HCT116 (cell line): ENCODE measurements at regions not wholly inside any gene's neighbourhood (a gene's known extent, or its start where the extent isn't known, plus 50 kb on each side); places are given as distances from the start of the nearest gene placed in this dataset.

Experiments
- ATAC-seq: fragments of 200-7000 bp; cut with Tn5 transposase; 2 replicates; pipeline ENCODE4 v1.9.1; 2020; ENCODE audit warnings: mild to moderate bottlenecking, moderate library complexity
- BruUV-seq: library from RNA; stranded (reverse); fragments of 400-500 nt; replicated peaks from 2 replicates; lab custom pipeline; 2021; lab: Mats Ljungman, UMichigan
- CTCF ChIA-PET: fragments of 300-600 bp; sonication (Branson Sonifier 250); formaldehyde crosslinking; loops from one replicate; lab custom pipeline; 2021; ENCODE audit warnings: antibody characterized with exemption; lab: Charles Lee
- POLR2A ChIA-PET: fragments of 300-600, 350-600 bp; sonication (Branson Sonifier 250); formaldehyde crosslinking; loops from one replicate; lab custom pipeline; 2021; ENCODE audit warnings: antibody characterized with exemption; lab: Charles Lee
- RAD21 ChIA-PET, 2 experiments: fragments of 300-600 bp; sonication (Branson Sonifier 250); formaldehyde crosslinking; loops; one replicate each; lab custom pipeline; 2023; ENCODE audit warnings: low total read pairs in 2 of 2; ENCODE audit not compliant: uncharacterized antibody in 2 of 2, unreplicated experiment in 2 of 2, low non-redundant PET in 1 of 2; lab: Charles Lee
- DNase-seq: peaks from one replicate; pipeline ENCODE4 v3.0.0-alpha.2; 2010; ENCODE audit warnings: low read depth, low spot score
- H2AFZ ChIP-seq: fragments of 200-600 bp; shearing (Covaris generic), sonication (generic); 2 replicates; pipeline ENCODE4 v1.6.1; 2017; ENCODE audit warnings: low read depth, mixed run types, mixed read lengths, antibody characterized with exemption, low read length; ENCODE audit not compliant: poor library complexity, severe bottlenecking
- H3K27ac ChIP-seq: 2 replicates; pipeline ENCODE4 v1.5.1; 2012; ENCODE audit warnings: low read depth, low read length
- H3K27me3 ChIP-seq: fragments of 200-600 bp; sonication (generic); 2 replicates; pipeline ENCODE4 v1.6.1; 2016; ENCODE audit warnings: mixed run types, low read length, mixed read lengths; ENCODE audit not compliant: insufficient read depth
- H3K36me3 ChIP-seq, 2 experiments: fragments of 200-500 bp in 1 of 2; fragments of 200-600 bp in 1 of 2; sonication (Bioruptor generic) in 1 of 2; sonication (generic) in 1 of 2; 2 replicates each; pipeline versions ENCODE4 v1.5.1 to v1.6.1; 2014 to 2016; ENCODE audit warnings: low read length in 2 of 2, inconsistent platforms in 1 of 2, mixed read lengths in 1 of 2, mixed run types in 1 of 2; ENCODE audit not compliant: insufficient read depth in 2 of 2, control insufficient read depth in 1 of 2
- H3K4me1 ChIP-seq, 2 experiments: fragments of 200-600 bp in 1 of 2; sonication (generic) in 1 of 2; 2 replicates each; pipeline versions ENCODE4 v1.5.1 to v1.6.1; 2012 to 2017; ENCODE audit warnings: low read length in 2 of 2, inconsistent platforms in 1 of 2, mild to moderate bottlenecking in 1 of 2, mixed read lengths in 1 of 2, mixed run types in 1 of 2, moderate library complexity in 1 of 2; ENCODE audit not compliant: insufficient read depth in 2 of 2, control insufficient read depth in 1 of 2
- H3K4me2 ChIP-seq: fragments of 200-600 bp; sonication (generic); 2 replicates; pipeline ENCODE4 v1.6.1; 2017; ENCODE audit warnings: mixed run types, low read length, mixed read lengths
- H3K4me3 ChIP-seq, 2 experiments: fragments of 200-600 bp in 1 of 2; sonication (generic) in 1 of 2; replicated peaks in 1 of 2; 2 replicates each; pipeline ENCODE4 v1.5.1; 2011 to 2016; ENCODE audit warnings: low read length in 2 of 2, control low read depth in 1 of 2, low read depth in 1 of 2, mild to moderate bottlenecking in 1 of 2, mixed read lengths in 1 of 2, mixed run types in 1 of 2
- H3K79me2 ChIP-seq: fragments of 200-600 bp; sonication (generic); 2 replicates; pipeline ENCODE4 v1.6.1; 2017; ENCODE audit warnings: mild to moderate bottlenecking, mixed run types, low read length, moderate library complexity, mixed read lengths; ENCODE audit not compliant: insufficient read depth
- H3K9ac ChIP-seq: fragments of 200-600 bp; sonication (generic); 2 replicates; pipeline ENCODE4 v1.6.1; 2016; ENCODE audit warnings: low read length, mixed read lengths
- H3K9me2 ChIP-seq: fragments of 200-600 bp; sonication (generic), shearing (Covaris generic); 2 replicates; pipeline ENCODE4 v1.6.1; 2017; ENCODE audit warnings: mixed run types, mild to moderate bottlenecking, moderate library complexity; ENCODE audit not compliant: insufficient read depth
- H3K9me3 ChIP-seq, 2 experiments: fragments of 200-500 bp in 1 of 2; fragments of 200-600 bp in 1 of 2; sonication (Bioruptor generic) in 1 of 2; sonication (generic) in 1 of 2; 2 replicates each; pipeline ENCODE4 v1.6.1; 2014 to 2017; ENCODE audit warnings: low read length in 2 of 2, mixed read lengths in 2 of 2, inconsistent platforms in 1 of 2, low read depth in 1 of 2, mild to moderate bottlenecking in 1 of 2, mixed run types in 1 of 2, moderate library complexity in 1 of 2; ENCODE audit not compliant: control insufficient read depth in 1 of 2, insufficient read depth in 1 of 2
- H4K20me1 ChIP-seq: fragments of 200-600 bp; sonication (generic), shearing (Covaris generic); 2 replicates; pipeline ENCODE4 v1.6.1; 2017; ENCODE audit warnings: mixed run types, mild to moderate bottlenecking, moderate library complexity; ENCODE audit not compliant: insufficient read depth
- FOSL1 ChIP-seq: IDR thresholded peaks from 2 replicates; pipeline ENCODE4 v1.6.1; 2012; ENCODE audit warnings: low read depth
- SIN3A ChIP-seq: IDR thresholded peaks from 2 replicates; pipeline ENCODE4 v1.6.1; 2012; ENCODE audit warnings: low read depth
- SP1 ChIP-seq: IDR thresholded peaks from 2 replicates; pipeline ENCODE4 v1.6.1; 2012; ENCODE audit warnings: low read depth
- intact Hi-C: fragments of 100-400 bp; cut with micrococcal nuclease; formaldehyde crosslinking; loops from 2 replicates; pipeline ENCODE4 v1.10.0; 2022
- TF ChIP-seq, protein P1 (sequence below), 3 experiments: fragments of 200-600 bp in 1 of 3; sonication (generic) in 1 of 3; IDR thresholded peaks in 2 of 3; conservative IDR thresholded peaks in 1 of 3; 2 replicates each; pipeline ENCODE4 v1.5.1; 2012 to 2017; ENCODE audit warnings: low read depth in 2 of 3, low read length in 2 of 3, antibody characterized with exemption in 1 of 3, borderline replicate concordance in 1 of 3, control low read depth in 1 of 3, mild to moderate bottlenecking in 1 of 3, mixed read lengths in 1 of 3, mixed run types in 1 of 3, moderate library complexity in 1 of 3; ENCODE audit not compliant: insufficient read depth in 1 of 3
- TF ChIP-seq, protein P2 (sequence below): IDR thresholded peaks from 2 replicates; pipeline ENCODE4 v1.6.1; 2012
- TF ChIP-seq, protein P3 (sequence below): IDR thresholded peaks from 2 replicates; pipeline ENCODE4 v1.6.1; 2012; ENCODE audit warnings: low read depth

DNA sequence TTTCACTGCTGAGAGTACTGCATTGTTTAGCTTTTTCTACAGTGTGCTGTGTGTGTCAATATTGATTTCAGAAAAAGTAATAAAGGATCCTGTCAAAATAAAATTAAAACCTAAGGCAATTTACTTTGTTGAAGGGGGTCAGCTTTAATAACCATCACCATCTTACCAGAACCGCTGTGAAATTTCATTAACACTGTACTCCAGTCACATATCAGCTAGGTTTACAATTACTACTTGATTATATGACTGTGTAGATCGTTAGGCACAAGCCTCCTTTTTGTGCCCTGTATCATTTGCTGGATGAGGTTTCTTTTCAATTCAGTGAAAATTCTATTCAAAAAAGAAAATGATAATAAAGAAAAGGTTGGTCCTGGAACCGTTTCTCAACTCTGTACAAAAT, 917.2 kb downstream of the CENPC start:
- CTCF ChIA-PET, result no interaction called here
- H3K4me2 ChIP-seq, result no peak overlapping the region
- no peak overlapping the region for H3K9ac ChIP-seq
- intact Hi-C loops, result no loop called here
- no peak overlapping the region for H3K27ac ChIP-seq
- POLR2A ChIA-PET, result no interaction called here
- RAD21 ChIA-PET, result no interaction called here
- no peaks in the 10 kb centered on the region for H3K27me3 ChIP-seq
- BruUV-seq, result no TSS peak
- ATAC-seq, result no peak
- H3K4me1 ChIP-seq, result no peaks in the 10 kb centered on the region
- H3K36me3 ChIP-seq, result no peaks in the 10 kb centered on the region
- H3K79me2 ChIP-seq, result no peaks in the 10 kb centered on the region
- TF ChIP-seq, protein P1, sequence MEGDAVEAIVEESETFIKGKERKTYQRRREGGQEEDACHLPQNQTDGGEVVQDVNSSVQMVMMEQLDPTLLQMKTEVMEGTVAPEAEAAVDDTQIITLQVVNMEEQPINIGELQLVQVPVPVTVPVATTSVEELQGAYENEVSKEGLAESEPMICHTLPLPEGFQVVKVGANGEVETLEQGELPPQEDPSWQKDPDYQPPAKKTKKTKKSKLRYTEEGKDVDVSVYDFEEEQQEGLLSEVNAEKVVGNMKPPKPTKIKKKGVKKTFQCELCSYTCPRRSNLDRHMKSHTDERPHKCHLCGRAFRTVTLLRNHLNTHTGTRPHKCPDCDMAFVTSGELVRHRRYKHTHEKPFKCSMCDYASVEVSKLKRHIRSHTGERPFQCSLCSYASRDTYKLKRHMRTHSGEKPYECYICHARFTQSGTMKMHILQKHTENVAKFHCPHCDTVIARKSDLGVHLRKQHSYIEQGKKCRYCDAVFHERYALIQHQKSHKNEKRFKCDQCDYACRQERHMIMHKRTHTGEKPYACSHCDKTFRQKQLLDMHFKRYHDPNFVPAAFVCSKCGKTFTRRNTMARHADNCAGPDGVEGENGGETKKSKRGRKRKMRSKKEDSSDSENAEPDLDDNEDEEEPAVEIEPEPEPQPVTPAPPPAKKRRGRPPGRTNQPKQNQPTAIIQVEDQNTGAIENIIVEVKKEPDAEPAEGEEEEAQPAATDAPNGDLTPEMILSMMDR (IDR thresholded peaks at IDR 0.05 in 2 of 3, conservative IDR thresholded peaks at IDR 0.05 in 1 of 3; ENCODE audit: borderline replicate concordance in 1 of 3, insufficient read depth in 1 of 3, low read depth in 2 of 3, low read length in 2 of 3), result no peak
- TF ChIP-seq SP1 (no peak), FOSL1 (no peak), SIN3A (no peak)
- TF ChIP-seq, protein P2, sequence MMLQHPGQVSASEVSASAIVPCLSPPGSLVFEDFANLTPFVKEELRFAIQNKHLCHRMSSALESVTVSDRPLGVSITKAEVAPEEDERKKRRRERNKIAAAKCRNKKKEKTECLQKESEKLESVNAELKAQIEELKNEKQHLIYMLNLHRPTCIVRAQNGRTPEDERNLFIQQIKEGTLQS, result no peak
- TF ChIP-seq, protein P3, sequence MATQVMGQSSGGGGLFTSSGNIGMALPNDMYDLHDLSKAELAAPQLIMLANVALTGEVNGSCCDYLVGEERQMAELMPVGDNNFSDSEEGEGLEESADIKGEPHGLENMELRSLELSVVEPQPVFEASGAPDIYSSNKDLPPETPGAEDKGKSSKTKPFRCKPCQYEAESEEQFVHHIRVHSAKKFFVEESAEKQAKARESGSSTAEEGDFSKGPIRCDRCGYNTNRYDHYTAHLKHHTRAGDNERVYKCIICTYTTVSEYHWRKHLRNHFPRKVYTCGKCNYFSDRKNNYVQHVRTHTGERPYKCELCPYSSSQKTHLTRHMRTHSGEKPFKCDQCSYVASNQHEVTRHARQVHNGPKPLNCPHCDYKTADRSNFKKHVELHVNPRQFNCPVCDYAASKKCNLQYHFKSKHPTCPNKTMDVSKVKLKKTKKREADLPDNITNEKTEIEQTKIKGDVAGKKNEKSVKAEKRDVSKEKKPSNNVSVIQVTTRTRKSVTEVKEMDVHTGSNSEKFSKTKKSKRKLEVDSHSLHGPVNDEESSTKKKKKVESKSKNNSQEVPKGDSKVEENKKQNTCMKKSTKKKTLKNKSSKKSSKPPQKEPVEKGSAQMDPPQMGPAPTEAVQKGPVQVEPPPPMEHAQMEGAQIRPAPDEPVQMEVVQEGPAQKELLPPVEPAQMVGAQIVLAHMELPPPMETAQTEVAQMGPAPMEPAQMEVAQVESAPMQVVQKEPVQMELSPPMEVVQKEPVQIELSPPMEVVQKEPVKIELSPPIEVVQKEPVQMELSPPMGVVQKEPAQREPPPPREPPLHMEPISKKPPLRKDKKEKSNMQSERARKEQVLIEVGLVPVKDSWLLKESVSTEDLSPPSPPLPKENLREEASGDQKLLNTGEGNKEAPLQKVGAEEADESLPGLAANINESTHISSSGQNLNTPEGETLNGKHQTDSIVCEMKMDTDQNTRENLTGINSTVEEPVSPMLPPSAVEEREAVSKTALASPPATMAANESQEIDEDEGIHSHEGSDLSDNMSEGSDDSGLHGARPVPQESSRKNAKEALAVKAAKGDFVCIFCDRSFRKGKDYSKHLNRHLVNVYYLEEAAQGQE, result no peak
- TF ChIP-seq, all 23 proteins: peak for 0
- Histone ChIP-seq H3K4me3 (no peak overlapping the region), H2AFZ (no peak overlapping the region), H3K9me3 (peaks cover 5 to 22% of the 10 kb centered on the region in 2 experiments; a peak in 2 of 4 replicates), H3K9me2 (no peaks in the 10 kb centered on the region), H4K20me1 (no peaks in the 10 kb centered on the region)
- no peak for DNase-seq
